Liver (tissue), 3 donors: ENCODE measurements at regions not wholly inside any gene's neighbourhood (a gene's known extent, or its start where the extent isn't known, plus 50 kb on each side); places are given as distances from the start of the nearest gene placed in this dataset.

Source experiments
- CTCF ChIP-seq: fragments of 150-350 bp; IDR thresholded peaks from 2 replicates; pipeline ENCODE4 v1.5.1; 2017; ENCODE audit warnings: improper control_type of control experiment, low read depth, low read length; ENCODE audit not compliant: missing input control
- HNF4G ChIP-seq: IDR thresholded peaks from 2 replicates; pipeline ENCODE4 v1.6.1; 2016; ENCODE audit warnings: antibody characterized with exemption
- JUND ChIP-seq, 2 donors: IDR thresholded peaks; 2 replicates each; pipeline ENCODE4 v1.6.1; 2016; ENCODE audit warnings: antibody characterized with exemption in 2 of 2
- MAX ChIP-seq: IDR thresholded peaks from 2 replicates; pipeline ENCODE4 v1.6.1; 2016; ENCODE audit warnings: antibody characterized with exemption
- RAD21 ChIP-seq, 2 donors: IDR thresholded peaks; 2 replicates each; pipeline ENCODE4 v1.6.1; 2016; ENCODE audit warnings: antibody characterized with exemption in 2 of 2, mild to moderate bottlenecking in 2 of 2
- SP1 ChIP-seq: IDR thresholded peaks from 2 replicates; pipeline ENCODE4 v1.6.1; 2018; ENCODE audit warnings: antibody characterized with exemption, mild to moderate bottlenecking
- TAF1 ChIP-seq: conservative IDR thresholded peaks from 2 replicates; pipeline ENCODE4 v1.6.1; 2016; ENCODE audit warnings: antibody characterized with exemption, mild to moderate bottlenecking
- YY1 ChIP-seq: IDR thresholded peaks from 2 replicates; pipeline ENCODE4 v1.6.1; 2016; ENCODE audit warnings: antibody characterized with exemption, mild to moderate bottlenecking
- donor health status: healthy.
- donor health status: healthy.

GRCh38 chrX:64536736-64537135 lies 141.5 kb upstream of the MTMR8 start:
- no peak for TF ChIP-seq SP1
- no peak for TF ChIP-seq CTCF
- TF ChIP-seq JUND (IDR thresholded peaks at IDR 0.05), result no peak
- no peak for TF ChIP-seq TAF1
- no peak for TF ChIP-seq RAD21 (IDR thresholded peaks at IDR 0.05)
- TF ChIP-seq MAX, result no peak
- no peak for TF ChIP-seq YY1
- TF ChIP-seq HNF4G, result no peak
